GM13976 (cell line): ENCODE measurements at regions not wholly inside any gene's neighbourhood (a gene's known extent, or its start where the extent isn't known, plus 50 kb on each side); places are given as distances from the start of the nearest gene placed in this dataset.

Source experiments
- DNase-seq: peaks from one replicate; pipeline ENCODE4 v3.0.0; 2012; ENCODE audit warnings: low spot score
- in situ Hi-C: fragments of 300-500 bp; cut with MboI; formaldehyde crosslinking; loops from one replicate; pipeline ENCODE4 v1.12.0; 2022; ENCODE audit warnings: low sequenced_read_pairs, mixed read lengths, inconsistent platforms; ENCODE audit not compliant: unreplicated experiment
- TF ChIP-seq, protein P1 (sequence below): IDR thresholded peaks from 2 replicates; pipeline ENCODE4 v1.5.1; 2012; ENCODE audit warnings: borderline replicate concordance, mild to moderate bottlenecking; ENCODE audit not compliant: insufficient read depth; ENCODE audit errors: extremely low read depth, missing control alignments, control extremely low read depth

DNA sequence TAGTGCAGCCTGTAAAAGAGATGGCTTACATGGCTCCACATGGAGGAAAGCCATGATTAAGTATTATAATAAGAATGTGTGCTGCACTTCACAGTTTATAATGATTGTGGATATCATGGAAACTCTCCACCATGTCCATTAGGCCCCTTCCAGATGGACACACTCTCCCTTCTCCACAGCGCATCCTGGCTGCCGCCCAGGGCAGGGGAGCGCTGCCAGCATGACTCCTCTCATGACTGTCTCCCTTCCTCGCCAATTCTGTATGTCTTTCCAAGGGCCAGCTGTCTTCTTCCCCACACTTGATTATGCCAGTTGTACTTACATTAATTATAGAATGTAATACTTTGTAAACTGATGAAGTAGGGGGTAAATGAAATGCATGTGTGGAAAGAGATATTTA, 259.3 kb upstream of the TMEM72 start:
- TF ChIP-seq, protein P1, sequence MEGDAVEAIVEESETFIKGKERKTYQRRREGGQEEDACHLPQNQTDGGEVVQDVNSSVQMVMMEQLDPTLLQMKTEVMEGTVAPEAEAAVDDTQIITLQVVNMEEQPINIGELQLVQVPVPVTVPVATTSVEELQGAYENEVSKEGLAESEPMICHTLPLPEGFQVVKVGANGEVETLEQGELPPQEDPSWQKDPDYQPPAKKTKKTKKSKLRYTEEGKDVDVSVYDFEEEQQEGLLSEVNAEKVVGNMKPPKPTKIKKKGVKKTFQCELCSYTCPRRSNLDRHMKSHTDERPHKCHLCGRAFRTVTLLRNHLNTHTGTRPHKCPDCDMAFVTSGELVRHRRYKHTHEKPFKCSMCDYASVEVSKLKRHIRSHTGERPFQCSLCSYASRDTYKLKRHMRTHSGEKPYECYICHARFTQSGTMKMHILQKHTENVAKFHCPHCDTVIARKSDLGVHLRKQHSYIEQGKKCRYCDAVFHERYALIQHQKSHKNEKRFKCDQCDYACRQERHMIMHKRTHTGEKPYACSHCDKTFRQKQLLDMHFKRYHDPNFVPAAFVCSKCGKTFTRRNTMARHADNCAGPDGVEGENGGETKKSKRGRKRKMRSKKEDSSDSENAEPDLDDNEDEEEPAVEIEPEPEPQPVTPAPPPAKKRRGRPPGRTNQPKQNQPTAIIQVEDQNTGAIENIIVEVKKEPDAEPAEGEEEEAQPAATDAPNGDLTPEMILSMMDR, result no peak
- DNase-seq, result no peak
- in situ Hi-C loops, result no loop called here

DNA sequence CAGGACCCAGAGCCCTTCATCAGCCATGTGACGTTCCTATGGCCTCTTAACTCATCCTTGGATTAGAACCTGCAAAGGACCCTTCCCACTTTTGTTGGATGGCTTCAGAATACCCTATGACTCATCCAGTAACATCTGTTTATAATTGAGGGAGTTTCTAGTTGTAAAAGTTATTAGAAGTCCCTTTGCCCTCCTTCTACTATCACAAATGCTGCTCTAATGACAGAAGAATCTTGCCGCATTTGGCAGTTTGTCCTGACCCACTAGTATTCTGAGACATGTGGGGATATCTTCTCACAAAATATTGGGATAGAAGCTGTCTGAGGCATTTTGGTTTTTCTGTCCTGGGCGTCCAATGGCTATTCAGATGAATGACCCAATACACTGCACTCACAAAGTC, 251.8 kb upstream of the TMEM72 start:
- TF ChIP-seq, protein P1, result no peak
- DNase-seq, result no peak
- in situ Hi-C loops, result no loop called here

DNA sequence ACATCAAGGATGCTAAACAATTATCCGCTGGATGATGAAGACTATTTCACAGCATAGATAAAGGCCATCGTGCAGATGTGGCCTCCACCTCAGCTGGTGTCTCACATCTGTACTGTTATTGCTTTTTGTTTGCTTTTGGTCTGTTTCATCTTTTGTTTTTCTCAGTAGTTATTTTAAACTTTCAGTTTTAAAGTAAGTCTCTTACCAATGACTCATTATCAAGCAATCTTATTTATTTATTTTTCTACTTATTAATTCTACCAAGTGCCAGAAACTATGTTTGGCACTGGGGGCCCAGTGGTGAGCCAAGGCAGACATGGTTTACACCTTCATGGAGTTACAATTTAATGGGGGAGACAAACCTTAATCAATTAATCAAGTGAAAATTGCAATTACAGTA, 250.9 kb upstream of the TMEM72 start:
- in situ Hi-C loops, result no loop called here
- DNase-seq, result no peak
- TF ChIP-seq, protein P1, result no peak

DNA sequence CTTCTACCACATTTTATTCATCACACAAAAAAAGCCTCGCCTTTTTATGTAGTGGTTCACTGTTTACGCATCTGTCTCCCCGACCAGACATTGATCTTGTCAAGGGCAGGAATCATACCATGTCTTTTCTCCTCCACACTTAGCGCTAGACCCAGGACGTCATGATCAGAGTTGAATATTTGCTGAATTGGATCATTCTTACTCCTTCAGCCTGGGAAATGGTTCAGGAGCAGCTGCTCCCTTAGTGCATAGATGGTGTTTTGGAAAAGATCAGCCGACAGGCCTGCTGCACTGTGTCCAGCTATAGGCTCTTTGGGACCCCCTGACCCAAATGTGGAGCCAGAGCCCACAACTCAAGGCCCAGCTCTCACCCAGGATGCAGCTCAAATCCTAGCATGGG, 249.1 kb upstream of the TMEM72 start:
- TF ChIP-seq, protein P1, result no peak
- no peak for DNase-seq
- in situ Hi-C loops, result no loop called here

DNA sequence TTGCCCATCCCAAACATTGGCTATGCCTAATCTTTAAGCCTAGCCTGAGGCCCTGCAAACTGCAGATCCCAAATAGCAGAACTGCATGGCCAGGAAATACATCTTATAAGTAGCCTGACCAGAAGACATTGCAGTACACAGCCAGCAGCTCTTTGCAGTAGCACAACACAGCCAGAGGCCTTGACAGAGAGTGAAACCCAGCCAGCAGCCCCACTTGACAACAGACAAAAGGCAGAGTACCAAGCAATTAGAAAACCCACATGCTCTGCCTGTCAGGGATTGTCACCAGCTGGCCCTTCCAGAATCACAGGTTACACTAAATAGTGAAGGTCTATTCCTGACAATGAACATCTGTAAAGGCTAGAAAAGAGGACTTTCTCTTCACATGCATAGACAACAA, 242.8 kb upstream of the TMEM72 start:
- TF ChIP-seq, protein P1, result no peak
- no peak for DNase-seq
- in situ Hi-C loops, result no loop called here

DNA sequence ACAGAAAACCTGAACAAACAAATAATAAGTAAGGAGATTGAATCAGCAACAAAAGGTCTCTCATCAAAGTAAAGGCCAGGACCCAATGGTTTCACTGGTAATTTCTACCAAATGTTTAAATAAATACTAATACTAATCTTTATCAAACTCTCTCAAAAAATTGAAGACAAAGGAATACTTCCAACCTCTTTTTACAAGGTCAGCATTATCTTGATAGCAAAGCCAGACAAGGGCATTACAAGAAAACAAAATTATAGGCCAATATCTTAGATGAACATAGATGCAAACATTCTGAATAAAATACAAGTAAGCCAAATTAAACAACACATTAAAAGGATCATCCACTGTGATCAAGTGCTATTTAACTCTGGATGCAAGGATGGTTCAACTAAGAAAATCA, 239.8 kb upstream of the TMEM72 start:
- in situ Hi-C loops, result no loop called here
- TF ChIP-seq, protein P1, result no peak

DNA sequence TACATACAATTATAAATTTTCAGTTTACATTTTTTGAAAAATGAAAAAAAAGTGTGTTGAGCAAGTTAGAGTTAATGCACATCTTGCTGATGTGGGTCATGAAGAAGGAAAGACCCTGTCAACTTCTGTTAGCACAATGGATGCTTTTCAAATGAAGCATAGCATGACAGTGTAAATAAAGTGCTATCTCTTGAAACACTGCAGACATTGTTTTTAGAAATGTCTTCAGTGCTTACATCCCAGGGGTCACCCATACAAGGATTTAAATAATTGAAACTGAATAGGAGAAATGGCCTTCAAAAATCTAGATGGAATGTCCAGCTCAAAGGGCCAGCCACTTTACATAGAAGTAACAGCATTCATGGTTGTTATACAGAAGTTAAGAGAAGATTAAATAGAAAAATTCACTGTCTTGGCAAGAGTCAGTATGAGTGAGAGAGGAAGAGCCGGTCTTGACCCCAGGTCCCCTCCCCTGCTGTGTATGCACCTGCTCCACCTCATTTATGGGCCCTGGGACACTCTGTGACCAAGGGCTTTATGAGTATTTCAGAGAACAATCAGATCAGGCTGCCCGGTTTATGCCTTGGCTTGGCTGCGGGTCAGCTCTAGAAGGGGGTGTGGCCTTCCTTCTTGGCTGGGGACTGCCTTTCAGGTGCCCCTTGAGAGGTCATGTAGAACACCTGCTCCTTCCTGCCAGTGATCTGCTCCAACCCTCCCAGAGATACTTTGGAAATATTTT, 237.7 kb upstream of the TMEM72 start:
- in situ Hi-C loops, result no loop called here
- TF ChIP-seq, protein P1, result no peak
- no peak for DNase-seq

More for the DNA sequence above, 239.8 kb upstream of the TMEM72 start:
- DNase-seq, result no peak
